ENCODE measurements at regions not wholly inside any gene's neighbourhood (a gene's known extent, or its start where the extent isn't known, plus 50 kb on each side); places are given as distances from the start of the nearest gene placed in this dataset.

DNA sequence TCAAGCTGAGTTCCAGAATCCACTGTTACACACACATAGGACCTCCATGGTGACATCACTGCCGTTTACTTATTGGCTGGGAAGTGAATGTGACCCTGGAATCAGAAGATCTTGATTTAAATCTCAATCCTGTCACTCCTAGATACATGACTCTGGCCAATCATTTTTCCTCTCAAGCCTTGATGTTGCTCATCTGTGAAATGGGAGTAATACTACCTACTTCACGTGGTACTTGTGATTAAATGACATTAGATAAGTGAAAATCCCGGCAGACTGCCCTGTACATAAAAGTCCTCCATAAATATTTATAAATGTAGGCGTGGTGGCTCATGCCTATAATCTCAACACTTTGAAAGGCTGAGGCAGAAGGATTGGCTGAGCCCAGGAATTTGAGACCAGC, 88.0 kb upstream of the SVIL start:
- TF ChIP-seq, protein P1, sequence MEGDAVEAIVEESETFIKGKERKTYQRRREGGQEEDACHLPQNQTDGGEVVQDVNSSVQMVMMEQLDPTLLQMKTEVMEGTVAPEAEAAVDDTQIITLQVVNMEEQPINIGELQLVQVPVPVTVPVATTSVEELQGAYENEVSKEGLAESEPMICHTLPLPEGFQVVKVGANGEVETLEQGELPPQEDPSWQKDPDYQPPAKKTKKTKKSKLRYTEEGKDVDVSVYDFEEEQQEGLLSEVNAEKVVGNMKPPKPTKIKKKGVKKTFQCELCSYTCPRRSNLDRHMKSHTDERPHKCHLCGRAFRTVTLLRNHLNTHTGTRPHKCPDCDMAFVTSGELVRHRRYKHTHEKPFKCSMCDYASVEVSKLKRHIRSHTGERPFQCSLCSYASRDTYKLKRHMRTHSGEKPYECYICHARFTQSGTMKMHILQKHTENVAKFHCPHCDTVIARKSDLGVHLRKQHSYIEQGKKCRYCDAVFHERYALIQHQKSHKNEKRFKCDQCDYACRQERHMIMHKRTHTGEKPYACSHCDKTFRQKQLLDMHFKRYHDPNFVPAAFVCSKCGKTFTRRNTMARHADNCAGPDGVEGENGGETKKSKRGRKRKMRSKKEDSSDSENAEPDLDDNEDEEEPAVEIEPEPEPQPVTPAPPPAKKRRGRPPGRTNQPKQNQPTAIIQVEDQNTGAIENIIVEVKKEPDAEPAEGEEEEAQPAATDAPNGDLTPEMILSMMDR (IDR thresholded peaks at IDR 0.05), result no peak
- no peak for TF ChIP-seq POLR2A (IDR thresholded peaks at IDR 0.05)
